Neural cell (in vitro differentiated cells): ENCODE measurements at regions not wholly inside any gene's neighbourhood (a gene's known extent, or its start where the extent isn't known, plus 50 kb on each side); places are given as distances from the start of the nearest gene placed in this dataset.

Experiments
- H2AFZ ChIP-seq: fragments of 200-600, 300-800 bp; sonication (generic), shearing (Covaris generic); 2 replicates; pipeline ENCODE4 v1.6.0; 2014; ENCODE audit warnings: low read depth, mild to moderate bottlenecking, antibody characterized with exemption, low read length, moderate library complexity
- H3F3A ChIP-seq: fragments of 200-600 bp; shearing (Covaris generic); 2 replicates; pipeline ENCODE4 v1.6.1; 2016; ENCODE audit warnings: mild to moderate bottlenecking, moderate library complexity, mixed read lengths, antibody characterized with exemption, low read length; ENCODE audit not compliant: insufficient read depth, poor library complexity, severe bottlenecking
- H3K27ac ChIP-seq: fragments of 200-600, 300-800 bp; sonication (generic), shearing (Covaris generic); 2 replicates; pipeline ENCODE4 v1.5.1; 2014; ENCODE audit warnings: mild to moderate bottlenecking, low read length, moderate library complexity
- H3K27me3 ChIP-seq: fragments of 300-800, 200-600 bp; sonication (generic), shearing (Covaris generic); 2 replicates; pipeline ENCODE4 v1.6.0; 2014; ENCODE audit warnings: mild to moderate bottlenecking, low read depth, low read length, moderate library complexity; ENCODE audit not compliant: insufficient read depth
- H3K36me3 ChIP-seq: fragments of 300-800, 200-600 bp; sonication (generic), shearing (Covaris generic); 2 replicates; pipeline ENCODE4 v1.5.1; 2014; ENCODE audit warnings: mild to moderate bottlenecking, antibody characterized with exemption, low read length, moderate library complexity; ENCODE audit not compliant: insufficient read depth
- H3K4me2 ChIP-seq: fragments of 300-800, 200-600 bp; sonication (generic), shearing (Covaris generic); 2 replicates; pipeline ENCODE4 v1.6.0; 2014; ENCODE audit warnings: mild to moderate bottlenecking, low read length
- H3K4me3 ChIP-seq: fragments of 300-800, 200-600 bp; sonication (generic), shearing (Covaris generic); 2 replicates; pipeline ENCODE4 v1.5.1; 2014; ENCODE audit warnings: mild to moderate bottlenecking, low read length, moderate library complexity
- H3K79me2 ChIP-seq: fragments of 200-600 bp; shearing (Covaris generic); replicated peaks from 2 replicates; pipeline ENCODE4 v1.6.0; 2014; ENCODE audit warnings: mild to moderate bottlenecking, low read length, moderate library complexity; ENCODE audit not compliant: insufficient read depth
- H3K9ac ChIP-seq: fragments of 300-800, 200-600 bp; sonication (generic), shearing (Covaris generic); 2 replicates; pipeline ENCODE4 v1.6.1; 2016; ENCODE audit warnings: mild to moderate bottlenecking, low read length, mixed read lengths
- H3K9me2 ChIP-seq: fragments of 200-600 bp; shearing (Covaris generic); 2 replicates; pipeline ENCODE4 v1.6.1; 2016; ENCODE audit warnings: mild to moderate bottlenecking, low read length, mixed read lengths; ENCODE audit not compliant: insufficient read depth
- H3K9me3 ChIP-seq: fragments of 200-600, 300-800 bp; sonication (generic), shearing (Covaris generic); 2 replicates; pipeline ENCODE4 v1.6.1; 2016; ENCODE audit warnings: mild to moderate bottlenecking, mixed run types, low read length, moderate library complexity, mixed read lengths
- H4K20me1 ChIP-seq: fragments of 200-600 bp; shearing (Covaris generic); 2 replicates; pipeline ENCODE4 v1.6.1; 2016; ENCODE audit warnings: mild to moderate bottlenecking, mixed run types; ENCODE audit not compliant: insufficient read depth
- EP300 ChIP-seq: fragments of 450-650 bp; conservative IDR thresholded peaks from 2 replicates; pipeline ENCODE4 v1.6.1; 2014; ENCODE audit warnings: antibody characterized with exemption, mild to moderate bottlenecking, moderate library complexity; ENCODE audit not compliant: poor library complexity, severe bottlenecking
- EZH2 ChIP-seq: fragments of 200-600, 300-800 bp; shearing (Covaris generic), sonication (generic); IDR thresholded peaks from 2 replicates; pipeline ENCODE4 v1.6.1; 2014; ENCODE audit warnings: antibody characterized with exemption, low read length, borderline replicate concordance, mild to moderate bottlenecking; ENCODE audit not compliant: insufficient read depth, poor library complexity, severe bottlenecking
- MXI1 ChIP-seq: fragments of 450-650 bp; conservative IDR thresholded peaks from 2 replicates; pipeline ENCODE4 v1.6.1; 2014; ENCODE audit warnings: antibody characterized with exemption, mild to moderate bottlenecking; ENCODE audit not compliant: poor library complexity, severe bottlenecking
- POLR2AphosphoS5 ChIP-seq: IDR thresholded peaks from 2 replicates; pipeline ENCODE4 v1.6.1; 2012
- RAD21 ChIP-seq: fragments of 450-650 bp; conservative IDR thresholded peaks from 2 replicates; pipeline ENCODE4 v1.6.1; 2014; ENCODE audit warnings: antibody characterized with exemption, mild to moderate bottlenecking, moderate library complexity
- REST ChIP-seq: IDR thresholded peaks from 2 replicates; pipeline ENCODE4 v1.6.1; 2012; ENCODE audit warnings: borderline replicate concordance
- SMC3 ChIP-seq: fragments of 450-650 bp; conservative IDR thresholded peaks from 2 replicates; pipeline ENCODE4 v1.6.1; 2014; ENCODE audit warnings: antibody characterized with exemption, mild to moderate bottlenecking, moderate library complexity; ENCODE audit not compliant: poor library complexity
- TAF1 ChIP-seq: IDR thresholded peaks from 2 replicates; pipeline ENCODE4 v1.6.1; 2012; ENCODE audit warnings: low read depth
- TF ChIP-seq, protein P1 (sequence below): fragments of 450-650 bp; IDR thresholded peaks from 2 replicates; pipeline ENCODE4 v1.5.1; 2014; ENCODE audit warnings: antibody characterized with exemption, mild to moderate bottlenecking, moderate library complexity; ENCODE audit not compliant: poor library complexity, severe bottlenecking

- Histone ChIP-seq H3K79me2 (no peaks in the 10 kb centered on the region), H3K27me3 (no peaks in the 10 kb centered on the region), H3K9me3 (no peaks in the 10 kb centered on the region), H4K20me1 (no peaks in the 10 kb centered on the region), H3K4me2 (peak overlapping the region; percentile 20), H3K4me3 (peak overlapping the region; percentile 48), H3F3A (no peaks in the 10 kb centered on the region), H3K27ac (no peak overlapping the region), H3K36me3 (no peaks in the 10 kb centered on the region), H3K9ac (no peak overlapping the region), H3K9me2 (no peaks in the 10 kb centered on the region), H2AFZ (no peak overlapping the region)
- TF ChIP-seq EZH2 (no peak), RAD21 (no peak), MXI1 (no peak), REST (no peak), SMC3 (no peak), TAF1 (no peak), EP300 (no peak), POLR2AphosphoS5 (no peak)
- TF ChIP-seq, protein P1, sequence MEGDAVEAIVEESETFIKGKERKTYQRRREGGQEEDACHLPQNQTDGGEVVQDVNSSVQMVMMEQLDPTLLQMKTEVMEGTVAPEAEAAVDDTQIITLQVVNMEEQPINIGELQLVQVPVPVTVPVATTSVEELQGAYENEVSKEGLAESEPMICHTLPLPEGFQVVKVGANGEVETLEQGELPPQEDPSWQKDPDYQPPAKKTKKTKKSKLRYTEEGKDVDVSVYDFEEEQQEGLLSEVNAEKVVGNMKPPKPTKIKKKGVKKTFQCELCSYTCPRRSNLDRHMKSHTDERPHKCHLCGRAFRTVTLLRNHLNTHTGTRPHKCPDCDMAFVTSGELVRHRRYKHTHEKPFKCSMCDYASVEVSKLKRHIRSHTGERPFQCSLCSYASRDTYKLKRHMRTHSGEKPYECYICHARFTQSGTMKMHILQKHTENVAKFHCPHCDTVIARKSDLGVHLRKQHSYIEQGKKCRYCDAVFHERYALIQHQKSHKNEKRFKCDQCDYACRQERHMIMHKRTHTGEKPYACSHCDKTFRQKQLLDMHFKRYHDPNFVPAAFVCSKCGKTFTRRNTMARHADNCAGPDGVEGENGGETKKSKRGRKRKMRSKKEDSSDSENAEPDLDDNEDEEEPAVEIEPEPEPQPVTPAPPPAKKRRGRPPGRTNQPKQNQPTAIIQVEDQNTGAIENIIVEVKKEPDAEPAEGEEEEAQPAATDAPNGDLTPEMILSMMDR: no peak
These were observed 76.0 kb upstream of the ADGRB3 start for GRCh38 chr6:68559070-68559469.

DNA sequence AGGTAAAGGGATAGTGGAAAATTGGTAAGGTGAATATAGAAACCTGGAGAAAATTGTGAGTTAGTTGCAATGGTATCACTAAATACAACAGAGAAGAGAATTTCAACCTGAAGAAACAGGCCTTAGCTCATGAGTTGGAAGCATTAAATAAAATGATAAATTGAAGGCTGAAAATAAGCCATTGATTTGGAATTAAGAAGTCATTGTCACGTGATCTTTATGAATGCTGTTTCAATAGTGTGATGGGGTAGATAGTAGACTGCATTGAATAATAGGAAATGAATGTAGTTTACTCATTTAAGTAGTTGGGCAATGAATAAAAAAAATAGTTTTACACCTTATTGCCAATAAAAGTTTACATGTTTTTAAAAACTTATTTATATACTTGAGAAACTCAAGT is 88.5 kb upstream of the ADGRB3 start:
- Histone ChIP-seq H3K9me3 (no peaks in the 10 kb centered on the region), H3K27me3 (no peaks in the 10 kb centered on the region), H3K27ac (no peak overlapping the region), H3F3A (no peaks in the 10 kb centered on the region), H4K20me1 (no peaks in the 10 kb centered on the region), H3K9me2 (no peaks in the 10 kb centered on the region), H3K4me2 (no peak overlapping the region), H3K4me3 (no peak overlapping the region), H3K79me2 (no peaks in the 10 kb centered on the region), H3K9ac (no peak overlapping the region), H3K36me3 (no peaks in the 10 kb centered on the region), H2AFZ (no peak overlapping the region)
- no peak for TF ChIP-seq RAD21
- TF ChIP-seq REST: no peak
- TF ChIP-seq TAF1: no peak
- TF ChIP-seq EZH2: no peak
- no peak for TF ChIP-seq MXI1
- no peak for TF ChIP-seq EP300
- TF ChIP-seq, protein P1: no peak
- no peak for TF ChIP-seq POLR2AphosphoS5
